ENCODE measurements at regions not wholly inside any gene's neighbourhood (a gene's known extent, or its start where the extent isn't known, plus 50 kb on each side); places are given as distances from the start of the nearest gene placed in this dataset.

- no peak for DNase-seq (ENCODE audit: low spot score in 2 of 2)
- WGBS, 2 donors = 60 to 62% methylated on average over 1 of the region's 1 CpG
- Histone ChIP-seq H3K27ac (no peak overlapping the region), H3K36me3 (no peaks in the 10 kb centered on the region), H3K9me3 (no peaks in the 10 kb centered on the region), H3K4me1 (peaks cover 0 to 7% (median 0%) of the 10 kb centered on the region in 4 donors), H3K4me3 (no peak overlapping the region), H3K27me3 (no peaks in the 10 kb centered on the region)
- TF ChIP-seq EP300 (IDR thresholded peaks at IDR 0.05) = no peak
- no peak for TF ChIP-seq POLR2A (IDR thresholded peaks at IDR 0.05)
- TF ChIP-seq CTCF (IDR thresholded peaks at IDR 0.05) = no peak
Measured at GRCh38 chr7:18162657-18163056, 135.0 kb upstream of the PRPS1L1 start.

- Histone ChIP-seq H3K4me3 (no peak overlapping the region), H3K27me3 (no peaks in the 10 kb centered on the region), H3K36me3 (no peaks in the 10 kb centered on the region), H3K27ac (no peak overlapping the region), H3K9me3 (no peaks in the 10 kb centered on the region), H3K4me1 (peaks cover 0 to 7% (median 0%) of the 10 kb centered on the region in 4 donors)
- 91 to 92% methylated on average over 3 of the region's 3 CpGs for WGBS, 2 donors
- DNase-seq (ENCODE audit: low spot score in 2 of 2) = no peak
- no peak for TF ChIP-seq CTCF (IDR thresholded peaks at IDR 0.05)
- TF ChIP-seq EP300 (IDR thresholded peaks at IDR 0.05) = no peak
- no peak for TF ChIP-seq POLR2A (IDR thresholded peaks at IDR 0.05)
Measured at GRCh38 chr7:18163091-18163490, 135.4 kb upstream of the PRPS1L1 start.

GRCh38 chr7:18165166-18165565, 137.5 kb upstream of the PRPS1L1 start:
- DNase-seq (ENCODE audit: low spot score in 2 of 2) = no peak
- TF ChIP-seq EP300 (IDR thresholded peaks at IDR 0.05) (no peak), POLR2A (IDR thresholded peaks at IDR 0.05) (no peak), CTCF (IDR thresholded peaks at IDR 0.05) (no peak)
- H3K27ac ChIP-seq = no peak overlapping the region

GRCh38 chr7:18166002-18166401, 138.4 kb upstream of the PRPS1L1 start:
- DNase-seq (ENCODE audit: low spot score in 2 of 2) = no peak
- H3K9me3 ChIP-seq = no peaks in the 10 kb centered on the region
- H3K36me3 ChIP-seq = no peaks in the 10 kb centered on the region
- whole genome bisulfite sequencing, 2 donors = 90% methylated on average over 3 of the region's 3 CpGs
- H3K4me3 ChIP-seq = no peak overlapping the region
- H3K4me1 ChIP-seq = peaks cover 0 to 7% (median 0%) of the 10 kb centered on the region in 4 donors
- H3K27ac ChIP-seq = no peak overlapping the region
- H3K27me3 ChIP-seq = no peaks in the 10 kb centered on the region
- TF ChIP-seq CTCF (IDR thresholded peaks at IDR 0.05) (no peak), POLR2A (IDR thresholded peaks at IDR 0.05) (no peak), EP300 (IDR thresholded peaks at IDR 0.05) (no peak)

More at GRCh38 chr7:18165166-18165565, 137.5 kb upstream of the PRPS1L1 start:
- no peaks in the 10 kb centered on the region for H3K27me3 ChIP-seq
- peaks cover 0 to 7% (median 0%) of the 10 kb centered on the region in 4 donors for H3K4me1 ChIP-seq
- 38 to 59% methylated on average over 1 of the region's 1 CpG for WGBS, 2 donors
- H3K4me3 ChIP-seq = no peak overlapping the region
- no peaks in the 10 kb centered on the region for H3K9me3 ChIP-seq
- no peaks in the 10 kb centered on the region for H3K36me3 ChIP-seq

- Histone ChIP-seq H3K9me3 (no peaks in the 10 kb centered on the region), H3K27me3 (no peaks in the 10 kb centered on the region), H3K4me3 (no peak overlapping the region), H3K27ac (no peak overlapping the region), H3K36me3 (no peaks in the 10 kb centered on the region), H3K4me1 (peaks cover 0 to 5% (median 0%) of the 10 kb centered on the region in 4 donors)
- DNase-seq (ENCODE audit: low spot score in 2 of 2) = no peak
- TF ChIP-seq EP300 (IDR thresholded peaks at IDR 0.05) = no peak
- no peak for TF ChIP-seq POLR2A (IDR thresholded peaks at IDR 0.05)
- TF ChIP-seq CTCF (IDR thresholded peaks at IDR 0.05) = no peak
- 93 to 94% methylated on average over 1 of the region's 1 CpG for WGBS, 2 donors
Measured at GRCh38 chr7:18167815-18168214, 140.2 kb upstream of the PRPS1L1 start.

All from tibial nerve (tissue), 4 donors.